Neuronal stem cell (in vitro differentiated cells): ENCODE measurements at regions not wholly inside any gene's neighbourhood (a gene's known extent, or its start where the extent isn't known, plus 50 kb on each side); places are given as distances from the start of the nearest gene placed in this dataset.

ENCODE experiments used
- DNase-seq: peaks from one replicate; pipeline ENCODE4 v3.0.0-alpha.2; 2013; ENCODE audit warnings: low spot score
- H2AFZ ChIP-seq: one replicate; pipeline ENCODE4 v1.6.1; 2013; ENCODE audit warnings: mild to moderate bottlenecking, low read length, inconsistent platforms
- H2AK5ac ChIP-seq: 2 replicates; pipeline ENCODE4 v1.6.1; 2013; ENCODE audit warnings: low read depth, mild to moderate bottlenecking, inconsistent platforms, low read length, moderate library complexity, mixed read lengths
- H2BK120ac ChIP-seq: 2 replicates; pipeline ENCODE4 v1.6.1; 2013; ENCODE audit warnings: low read depth, mild to moderate bottlenecking, inconsistent platforms, low read length, moderate library complexity, mixed read lengths
- H2BK12ac ChIP-seq: one replicate; pipeline ENCODE4 v1.6.1; 2013; ENCODE audit warnings: low read length, inconsistent platforms
- H2BK15ac ChIP-seq: 2 replicates; pipeline ENCODE4 v1.6.1; 2013; ENCODE audit warnings: mild to moderate bottlenecking, low read length, inconsistent platforms, mixed read lengths
- H2BK5ac ChIP-seq: one replicate; pipeline ENCODE4 v1.6.1; 2013; ENCODE audit warnings: inconsistent platforms, mild to moderate bottlenecking, low read length, moderate library complexity
- H3K14ac ChIP-seq: one replicate; pipeline ENCODE4 v1.6.1; 2013; ENCODE audit warnings: low read length, inconsistent platforms
- H3K18ac ChIP-seq: 2 replicates; pipeline ENCODE4 v1.6.1; 2013; ENCODE audit warnings: low read length, inconsistent platforms
- H3K23ac ChIP-seq: 2 replicates; pipeline ENCODE4 v1.6.1; 2013; ENCODE audit warnings: low read depth, mild to moderate bottlenecking, mixed read lengths, low read length, inconsistent platforms; ENCODE audit not compliant: poor library complexity
- H3K27ac ChIP-seq: replicated peaks from 3 replicates; pipeline ENCODE4 v1.5.1; 2013; ENCODE audit warnings: low read length, inconsistent platforms
- H3K27me3 ChIP-seq, 3 experiments: 2 replicates each; pipeline ENCODE4 v1.6.1; 2013; ENCODE audit warnings: low read length in 3 of 3, mild to moderate bottlenecking in 2 of 3, inconsistent platforms in 1 of 3, low read depth in 1 of 3, mixed read lengths in 1 of 3, moderate library complexity in 1 of 3; ENCODE audit not compliant: control insufficient read depth in 3 of 3, insufficient read depth in 3 of 3
- H3K36me3 ChIP-seq, 2 donors: replicated peaks in 1 of 2; 2 replicates each; pipeline ENCODE4 v1.6.1; 2013; ENCODE audit warnings: low read length in 2 of 2; ENCODE audit not compliant: control insufficient read depth in 2 of 2, insufficient read depth in 2 of 2
- H3K4ac ChIP-seq: 2 replicates; pipeline ENCODE4 v1.6.1; 2013; ENCODE audit warnings: inconsistent platforms, mild to moderate bottlenecking, low read length, moderate library complexity
- H3K4me1 ChIP-seq, 2 donors: 1 replicate in 1 of 2; 2 replicates in 1 of 2; pipeline ENCODE4 v1.6.1; 2013; ENCODE audit warnings: low read length in 2 of 2, low read depth in 1 of 2; ENCODE audit not compliant: control insufficient read depth in 2 of 2, insufficient read depth in 1 of 2
- H3K4me2 ChIP-seq: one replicate; pipeline ENCODE4 v1.6.1; 2013; ENCODE audit warnings: mild to moderate bottlenecking, low read length, inconsistent platforms; ENCODE audit not compliant: insufficient read depth, poor library complexity, severe bottlenecking
- H3K4me3 ChIP-seq, 2 donors: 2 replicates each; pipeline ENCODE4 v1.5.1; 2013; ENCODE audit warnings: low read length in 2 of 2, mild to moderate bottlenecking in 2 of 2, inconsistent platforms in 1 of 2, moderate library complexity in 1 of 2
- H3K79me1 ChIP-seq: one replicate; pipeline ENCODE4 v1.6.1; 2013; ENCODE audit warnings: low read depth, mild to moderate bottlenecking, inconsistent platforms, low read length, moderate library complexity
- H3K9ac ChIP-seq: one replicate; pipeline ENCODE4 v1.6.1; 2013; ENCODE audit warnings: mild to moderate bottlenecking, low read depth, low read length, inconsistent platforms; ENCODE audit not compliant: poor library complexity
- H3K9me3 ChIP-seq, 2 donors: replicated peaks in 1 of 2; 2 replicates each; pipeline versions ENCODE3 to v1.6.1; 2013; ENCODE audit warnings: low read length in 2 of 2, mild to moderate bottlenecking in 2 of 2, inconsistent platforms in 1 of 2, low read depth in 1 of 2, mixed read lengths in 1 of 2, moderate library complexity in 1 of 2; ENCODE audit not compliant: control insufficient read depth in 2 of 2, insufficient read depth in 1 of 2
- H4K8ac ChIP-seq: one replicate; pipeline ENCODE4 v1.6.1; 2013; ENCODE audit warnings: low read depth, mild to moderate bottlenecking, inconsistent platforms, low read length, moderate library complexity
- H4K91ac ChIP-seq: one replicate; pipeline ENCODE4 v1.6.1; 2013; ENCODE audit warnings: low read length, low read depth, mild to moderate bottlenecking, inconsistent platforms; ENCODE audit not compliant: poor library complexity
- WGBS, 2 donors: extraction: QIAGEN DNeasy Blood & Tissue Kit; methylation state at CpG; one replicate each; pipeline ENCODE4 v1.1.7; 2013; ENCODE audit warnings: missing lambda C conversion rate in 2 of 2, mixed read lengths in 1 of 2; ENCODE audit not compliant: insufficient read length in 2 of 2, insufficient replicate concordance in 1 of 2; ENCODE audit errors: extremely low coverage in 2 of 2; 5-methylcytosine and 5-hydroxymethylcytosine counted together

DNA sequence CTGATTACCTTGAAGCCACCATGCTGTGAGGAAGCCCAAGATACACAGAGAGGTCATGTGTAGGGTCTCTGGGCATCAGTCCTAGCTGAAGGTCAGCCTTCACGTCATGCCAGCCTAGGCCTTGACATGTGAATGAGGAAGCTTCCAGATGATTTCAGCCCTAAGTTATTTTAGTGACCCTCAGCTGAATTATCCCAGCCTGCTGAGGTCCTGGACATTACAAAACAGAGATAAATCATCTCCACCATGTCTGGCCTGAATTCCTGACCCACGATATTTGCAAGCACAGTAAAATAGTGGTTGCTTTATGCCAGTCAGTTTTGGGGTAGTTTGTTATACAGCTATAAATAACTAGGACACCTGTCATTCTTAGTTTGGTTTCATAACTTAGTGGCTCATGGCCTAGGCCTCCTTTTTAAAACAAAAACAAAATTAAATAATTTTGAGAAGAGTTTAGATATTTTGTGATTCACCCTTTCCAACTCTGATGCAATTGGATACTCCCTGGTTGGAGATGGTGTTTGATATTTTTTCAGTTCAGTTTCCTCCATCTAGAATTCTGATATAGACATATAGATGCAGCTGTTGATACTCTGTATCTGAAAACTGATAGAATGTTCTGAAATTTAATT is 571.3 kb upstream of the CLINT1 start:
- H2BK120ac ChIP-seq = no peak overlapping the region
- H3K27me3 ChIP-seq = no peaks in the 10 kb centered on the region
- no peak overlapping the region for H2BK5ac ChIP-seq
- no peak overlapping the region for H3K4ac ChIP-seq
- H4K8ac ChIP-seq = no peak overlapping the region
- no peak overlapping the region for H2AFZ ChIP-seq
- H3K9me3 ChIP-seq = no peaks in the 10 kb centered on the region
- H3K4me3 ChIP-seq = no peak overlapping the region
- no peak overlapping the region for H3K27ac ChIP-seq
- H3K18ac ChIP-seq = no peak overlapping the region
- H2AK5ac ChIP-seq = no peak overlapping the region
- no peak overlapping the region for H4K91ac ChIP-seq
- H3K36me3 ChIP-seq = no peaks in the 10 kb centered on the region
- WGBS, 2 donors = no CpG with 5 or more reads among the region's 2 CpGs
- no peak overlapping the region for H3K9ac ChIP-seq
- H3K4me1 ChIP-seq = no peaks in the 10 kb centered on the region
- H3K23ac ChIP-seq = no peak overlapping the region
- H3K14ac ChIP-seq = no peak overlapping the region
- no peaks in the 10 kb centered on the region for H3K79me1 ChIP-seq
- no peak overlapping the region for H2BK15ac ChIP-seq
- no peak overlapping the region for H2BK12ac ChIP-seq
- H3K4me2 ChIP-seq = no peak overlapping the region
- DNase-seq = no peak

DNA sequence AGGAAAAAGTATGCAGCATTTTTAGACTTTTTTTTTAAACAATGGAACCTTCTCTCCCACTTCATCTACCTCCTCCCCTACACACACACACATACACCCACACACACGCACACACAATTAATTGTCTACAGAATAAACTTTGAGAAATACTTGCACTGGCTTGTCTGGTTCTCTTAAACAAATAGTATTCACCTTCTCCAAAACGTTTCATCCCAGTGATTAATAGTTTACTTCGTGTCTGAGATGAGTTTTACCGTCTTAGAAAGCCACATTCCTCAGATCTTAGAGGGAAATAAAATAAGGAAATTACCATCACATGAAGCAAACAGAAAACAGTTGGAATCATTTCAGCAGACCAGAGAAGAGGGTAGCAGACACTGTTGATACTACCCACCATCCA is 570.6 kb upstream of the CLINT1 start:
- Histone ChIP-seq H2AFZ (no peak overlapping the region), H3K9ac (no peak overlapping the region), H2AK5ac (no peak overlapping the region), H3K14ac (no peak overlapping the region), H3K9me3 (no peaks in the 10 kb centered on the region), H3K36me3 (no peaks in the 10 kb centered on the region), H3K18ac (no peak overlapping the region), H3K23ac (no peak overlapping the region), H2BK12ac (no peak overlapping the region), H3K27me3 (no peaks in the 10 kb centered on the region), H3K27ac (no peak overlapping the region), H2BK120ac (no peak overlapping the region), H4K91ac (no peak overlapping the region), H3K4me1 (no peaks in the 10 kb centered on the region), H3K4me2 (no peak overlapping the region), H2BK15ac (no peak overlapping the region), H4K8ac (no peak overlapping the region), H3K4me3 (no peak overlapping the region), H3K79me1 (no peaks in the 10 kb centered on the region), H2BK5ac (no peak overlapping the region), H3K4ac (no peak overlapping the region)
- no peak for DNase-seq
- 100% methylated on average over 1 of the region's 4 CpGs for WGBS, 2 donors

DNA sequence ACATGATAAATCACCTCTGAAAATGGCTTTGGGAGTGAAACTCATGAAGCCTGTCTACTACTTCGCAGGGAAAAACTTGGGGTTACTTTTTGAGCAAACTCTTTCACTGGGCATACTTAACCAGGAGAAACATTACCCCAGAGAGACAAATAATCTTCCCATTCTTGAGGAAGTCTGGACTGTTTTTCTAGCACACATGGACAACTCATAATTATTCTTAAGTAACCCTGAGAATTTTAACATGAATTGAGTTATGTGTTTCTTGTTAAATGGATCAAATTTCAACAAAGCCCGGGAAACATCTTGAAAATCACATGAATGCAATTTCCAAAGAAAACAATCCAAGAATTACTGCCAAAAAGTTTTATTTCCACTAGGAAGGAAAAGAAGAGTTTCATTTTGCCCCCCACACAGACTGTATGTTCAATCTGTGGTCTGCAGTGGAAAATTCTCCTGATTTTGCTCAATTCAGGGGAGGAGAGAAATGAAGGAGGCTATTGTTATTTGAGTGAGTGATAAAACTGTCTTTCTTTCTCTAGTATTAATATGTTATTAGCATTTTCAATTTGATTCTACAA is 564.8 kb upstream of the CLINT1 start:
- no peaks in the 10 kb centered on the region for H3K36me3 ChIP-seq
- no peak overlapping the region for H2BK15ac ChIP-seq
- H4K8ac ChIP-seq = no peak overlapping the region
- H3K4me3 ChIP-seq = no peak overlapping the region
- no peaks in the 10 kb centered on the region for H3K4me1 ChIP-seq
- no peak overlapping the region for H3K9ac ChIP-seq
- H2AFZ ChIP-seq = no peak overlapping the region
- no peak overlapping the region for H2BK12ac ChIP-seq
- no peak overlapping the region for H2BK5ac ChIP-seq
- no peak overlapping the region for H3K14ac ChIP-seq
- H3K23ac ChIP-seq = no peak overlapping the region
- no peak overlapping the region for H2AK5ac ChIP-seq
- DNase-seq = no peak
- no CpG with 5 or more reads among the region's 2 CpGs for WGBS, 2 donors
- H3K4me2 ChIP-seq = no peak overlapping the region
- no peak overlapping the region for H4K91ac ChIP-seq
- H3K27me3 ChIP-seq = no peaks in the 10 kb centered on the region
- no peaks in the 10 kb centered on the region for H3K9me3 ChIP-seq
- no peak overlapping the region for H3K18ac ChIP-seq
- no peaks in the 10 kb centered on the region for H3K79me1 ChIP-seq
- H3K4ac ChIP-seq = no peak overlapping the region
- H3K27ac ChIP-seq = no peak overlapping the region
- H2BK120ac ChIP-seq = no peak overlapping the region

- Histone ChIP-seq H3K9ac (no peak overlapping the region), H4K8ac (no peak overlapping the region), H2AFZ (no peak overlapping the region), H3K4me3 (no peak overlapping the region), H3K4ac (no peak overlapping the region), H2AK5ac (no peak overlapping the region), H2BK5ac (no peak overlapping the region), H3K27ac (no peak overlapping the region), H3K27me3 (no peaks in the 10 kb centered on the region), H3K4me1 (no peaks in the 10 kb centered on the region), H3K9me3 (no peaks in the 10 kb centered on the region), H3K4me2 (no peak overlapping the region), H4K91ac (no peak overlapping the region), H3K36me3 (no peaks in the 10 kb centered on the region), H2BK15ac (no peak overlapping the region), H2BK120ac (no peak overlapping the region), H2BK12ac (no peak overlapping the region), H3K18ac (no peak overlapping the region), H3K14ac (no peak overlapping the region), H3K79me1 (no peaks in the 10 kb centered on the region), H3K23ac (no peak overlapping the region)
- WGBS, 2 donors = no CpG with 5 or more reads among the region's 9 CpGs
- DNase-seq = no peak
Observed at GRCh38 chr5:158422653-158423515, 563.9 kb upstream of the CLINT1 start.
